Memory B cell (primary cell): ENCODE measurements at regions not wholly inside any gene's neighbourhood (a gene's known extent, or its start where the extent isn't known, plus 50 kb on each side); places are given as distances from the start of the nearest gene placed in this dataset.

ENCODE experiments used
- ATAC-seq: fragments of 150-1000 bp; cut with Tn5 transposase; 2 replicates; pipeline ENCODE4 v1.10.0; 2021; ENCODE audit warnings: low read depth, mild to moderate bottlenecking, moderate library complexity
- DNase-seq, 2 donors: peaks; one replicate each; pipeline ENCODE4 v3.0.0; 2022; ENCODE audit warnings: low spot score in 2 of 2
- H3K27ac Mint-ChIP-seq: one replicate; pipeline ENCODE4 v1.8.0; 2022; ENCODE audit warnings: mild to moderate bottlenecking, moderate library complexity, mixed read lengths
- H3K27me3 Mint-ChIP-seq: one replicate; pipeline ENCODE4 v1.8.0; 2022; ENCODE audit warnings: mixed read lengths
- H3K36me3 Mint-ChIP-seq: one replicate; pipeline ENCODE4 v1.8.0; 2022; ENCODE audit warnings: mild to moderate bottlenecking, mixed read lengths
- H3K4me1 Mint-ChIP-seq: one replicate; pipeline ENCODE4 v1.8.0; 2022; ENCODE audit warnings: mixed read lengths
- H3K4me3 Mint-ChIP-seq: one replicate; pipeline ENCODE4 v1.8.0; 2022; ENCODE audit warnings: mild to moderate bottlenecking, moderate library complexity, mixed read lengths
- H3K9me3 Mint-ChIP-seq: one replicate; pipeline ENCODE4 v1.8.0; 2022; ENCODE audit warnings: mixed read lengths

DNA sequence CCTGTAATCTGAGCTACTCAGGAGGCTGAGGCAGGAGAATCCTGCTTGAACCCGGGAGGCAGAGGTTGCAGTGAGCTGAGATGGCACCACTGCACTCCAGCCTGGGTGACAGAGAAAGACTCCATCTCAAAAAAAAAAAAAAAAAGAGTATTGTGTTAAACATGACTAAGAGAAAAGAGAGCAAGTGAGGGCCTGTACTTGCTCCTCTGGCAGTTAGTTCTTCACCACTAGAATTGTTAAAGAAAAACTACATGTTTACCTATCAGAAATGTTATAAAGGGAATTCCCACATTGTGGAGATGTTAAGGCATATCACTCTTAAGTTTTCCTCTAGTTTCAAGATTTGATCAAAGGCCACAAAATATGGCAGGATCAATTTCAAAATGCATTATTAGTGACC lies 75.4 kb upstream of the LRATD1 start:
- DNase-seq (no peak), ATAC-seq (no peak)
- H3K27ac Mint-ChIP-seq, result no peak overlapping the region
- H3K4me3 Mint-ChIP-seq, result no peak overlapping the region
- H3K36me3 Mint-ChIP-seq, result no peaks in the 10 kb centered on the region
- no peaks in the 10 kb centered on the region for H3K4me1 Mint-ChIP-seq
- H3K27me3 Mint-ChIP-seq, result no peaks in the 10 kb centered on the region
- H3K9me3 Mint-ChIP-seq, result peaks cover 2% of the 10 kb centered on the region

DNA sequence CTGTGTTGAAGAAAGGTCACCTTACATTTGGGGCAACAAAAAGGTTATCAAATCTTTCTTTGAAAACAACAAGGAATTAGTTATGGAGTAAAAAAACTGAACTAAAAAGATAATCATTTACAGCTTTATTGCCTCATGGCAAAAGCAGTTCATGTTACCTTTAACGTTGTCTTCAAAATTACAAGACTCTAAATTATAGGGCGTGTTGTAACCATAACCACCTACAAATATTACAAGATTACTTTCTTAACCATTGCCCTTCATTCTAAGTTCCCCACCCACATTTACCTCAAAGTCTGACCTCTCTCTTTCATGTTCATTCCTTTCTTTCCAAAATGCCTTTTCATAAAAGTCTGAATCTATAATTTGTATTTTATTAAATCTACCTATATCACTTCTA lies 74.6 kb upstream of the LRATD1 start:
- DNase-seq, result no peak
- Mint-ChIP-seq H3K36me3 (no peaks in the 10 kb centered on the region), H3K4me3 (no peak overlapping the region), H3K9me3 (peaks cover 2% of the 10 kb centered on the region), H3K4me1 (no peaks in the 10 kb centered on the region), H3K27me3 (no peaks in the 10 kb centered on the region), H3K27ac (no peak overlapping the region)
- no peak for ATAC-seq

- Mint-ChIP-seq H3K9me3 (no peaks in the 10 kb centered on the region), H3K27ac (no peak overlapping the region), H3K27me3 (no peaks in the 10 kb centered on the region), H3K36me3 (no peaks in the 10 kb centered on the region), H3K4me1 (no peaks in the 10 kb centered on the region), H3K4me3 (no peak overlapping the region)
- DNase-seq (no peak), ATAC-seq (no peak)
Measured at GRCh38 chr2:14558335-14558919, 74.1 kb upstream of the LRATD1 start.

GRCh38 chr2:14560716-14561115 lies 71.8 kb upstream of the LRATD1 start:
- no peaks in the 10 kb centered on the region for H3K9me3 Mint-ChIP-seq
- DNase-seq, result no peak
- no peaks in the 10 kb centered on the region for H3K27me3 Mint-ChIP-seq
- H3K4me3 Mint-ChIP-seq, result no peak overlapping the region
- H3K4me1 Mint-ChIP-seq, result no peaks in the 10 kb centered on the region
- no peaks in the 10 kb centered on the region for H3K36me3 Mint-ChIP-seq
- no peak for ATAC-seq
- H3K27ac Mint-ChIP-seq, result no peak overlapping the region

DNA sequence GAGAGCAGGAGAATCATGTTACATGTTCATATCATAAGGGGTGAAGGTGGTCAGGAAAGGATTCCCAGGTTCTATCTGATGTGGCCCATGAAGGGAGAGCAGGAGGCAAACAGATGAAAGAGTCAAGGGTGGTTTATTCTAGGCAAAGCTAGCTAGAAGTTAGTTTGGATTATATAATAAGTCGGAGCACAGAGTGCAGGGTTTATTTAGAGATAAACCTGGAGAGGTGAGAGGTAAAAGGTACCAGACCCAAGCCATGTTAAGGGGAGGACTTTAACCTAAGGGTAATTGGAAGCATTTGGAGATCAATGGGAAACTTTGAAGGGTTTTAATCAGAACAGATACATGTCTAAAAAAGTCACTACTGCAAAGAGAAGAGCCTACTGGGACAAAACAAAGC lies 69.2 kb upstream of the LRATD1 start:
- Mint-ChIP-seq H3K4me1 (no peaks in the 10 kb centered on the region), H3K4me3 (no peak overlapping the region), H3K27me3 (no peaks in the 10 kb centered on the region), H3K27ac (no peak overlapping the region), H3K9me3 (peaks cover 2% of the 10 kb centered on the region), H3K36me3 (no peaks in the 10 kb centered on the region)
- DNase-seq (no peak), ATAC-seq (no peak)

DNA sequence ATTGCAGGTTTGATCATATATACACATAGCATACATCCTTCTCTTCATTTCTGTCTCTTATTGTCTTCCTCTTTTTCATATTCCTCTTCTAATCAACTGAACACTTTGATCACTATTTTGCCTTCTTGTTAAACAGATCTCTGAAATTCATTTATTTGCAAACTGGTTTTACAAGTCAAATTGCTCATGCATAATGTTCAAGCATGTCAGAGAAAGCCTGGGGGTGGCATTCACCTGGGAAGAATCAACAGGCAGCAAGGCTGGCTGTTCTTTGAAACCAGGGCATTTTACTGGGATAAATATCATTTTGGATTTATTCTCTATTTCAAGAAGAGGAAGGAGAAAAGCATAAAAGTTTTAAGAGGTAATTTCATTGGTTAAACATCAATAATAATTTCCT lies 66.9 kb upstream of the LRATD1 start:
- no peak for ATAC-seq

GRCh38 chr2:14567561-14567960 lies 65.0 kb upstream of the LRATD1 start:
- H3K9me3 Mint-ChIP-seq, result peaks cover 2% of the 10 kb centered on the region
- ATAC-seq (no peak), DNase-seq (no peak)
- H3K4me1 Mint-ChIP-seq, result no peaks in the 10 kb centered on the region
- H3K27me3 Mint-ChIP-seq, result no peaks in the 10 kb centered on the region
- H3K36me3 Mint-ChIP-seq, result no peaks in the 10 kb centered on the region
- H3K27ac Mint-ChIP-seq, result no peak overlapping the region
- no peak overlapping the region for H3K4me3 Mint-ChIP-seq

More for the DNA sequence above, 66.9 kb upstream of the LRATD1 start:
- H3K9me3 Mint-ChIP-seq, result peaks cover 2% of the 10 kb centered on the region
- H3K27me3 Mint-ChIP-seq, result no peaks in the 10 kb centered on the region
- no peaks in the 10 kb centered on the region for H3K4me1 Mint-ChIP-seq
- no peak for DNase-seq
- no peaks in the 10 kb centered on the region for H3K36me3 Mint-ChIP-seq
- H3K27ac Mint-ChIP-seq, result no peak overlapping the region
- H3K4me3 Mint-ChIP-seq, result no peak overlapping the region

DNA sequence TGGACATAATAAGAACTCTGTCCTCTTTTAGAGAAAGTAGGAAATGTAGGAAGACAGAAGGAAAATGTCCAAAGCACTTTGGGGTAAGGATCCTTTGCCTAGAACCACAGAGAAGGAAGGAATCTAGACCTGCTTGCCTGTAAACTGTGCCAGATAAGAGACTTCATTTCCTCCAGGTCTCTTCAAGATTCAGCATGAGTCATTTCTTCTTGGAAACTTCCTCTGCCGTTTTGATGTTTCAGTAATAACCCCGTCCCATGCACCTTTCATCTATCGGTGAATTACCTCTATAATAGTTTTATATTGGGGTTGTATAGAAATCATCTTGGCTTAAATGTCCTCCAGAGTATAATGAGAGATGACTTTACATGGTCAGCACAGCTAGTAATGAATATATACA lies 63.2 kb upstream of the LRATD1 start:
- no peaks in the 10 kb centered on the region for H3K4me1 Mint-ChIP-seq
- ATAC-seq (no peak), DNase-seq (no peak)
- H3K9me3 Mint-ChIP-seq, result peaks cover 2% of the 10 kb centered on the region
- no peaks in the 10 kb centered on the region for H3K27me3 Mint-ChIP-seq
- H3K27ac Mint-ChIP-seq, result no peak overlapping the region
- H3K36me3 Mint-ChIP-seq, result no peaks in the 10 kb centered on the region
- no peak overlapping the region for H3K4me3 Mint-ChIP-seq

DNA sequence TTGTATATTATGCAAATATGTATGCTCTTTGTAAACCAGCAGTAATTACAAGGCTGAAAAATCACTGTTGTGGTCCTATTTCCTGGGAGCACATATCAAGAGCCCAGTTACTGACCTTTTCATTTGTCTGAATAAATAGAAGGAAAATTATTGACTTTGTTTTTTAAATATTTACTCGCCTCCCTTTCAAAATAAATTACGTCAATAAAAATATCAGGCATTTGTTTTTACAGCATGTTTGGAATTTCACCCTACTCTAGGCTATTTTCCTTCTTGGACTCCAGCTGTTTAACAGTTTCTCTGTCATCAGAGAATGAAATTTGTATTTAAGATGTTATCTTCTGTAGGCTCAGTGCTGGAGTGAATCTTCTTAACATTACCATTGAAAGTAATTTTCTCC lies 59.9 kb upstream of the LRATD1 start:
- no peak for ATAC-seq
- peaks cover 2% of the 10 kb centered on the region for H3K9me3 Mint-ChIP-seq
- no peaks in the 10 kb centered on the region for H3K4me1 Mint-ChIP-seq
- H3K27ac Mint-ChIP-seq, result no peak overlapping the region
- no peaks in the 10 kb centered on the region for H3K27me3 Mint-ChIP-seq
- no peak for DNase-seq
- H3K4me3 Mint-ChIP-seq, result no peak overlapping the region
- H3K36me3 Mint-ChIP-seq, result no peaks in the 10 kb centered on the region

GRCh38 chr2:14577843-14578242 lies 54.7 kb upstream of the LRATD1 start:
- H3K27me3 Mint-ChIP-seq, result no peaks in the 10 kb centered on the region
- H3K9me3 Mint-ChIP-seq, result no peaks in the 10 kb centered on the region
- no peak for ATAC-seq
- H3K4me1 Mint-ChIP-seq, result no peaks in the 10 kb centered on the region
- H3K27ac Mint-ChIP-seq, result no peak overlapping the region
- H3K36me3 Mint-ChIP-seq, result no peaks in the 10 kb centered on the region
- H3K4me3 Mint-ChIP-seq, result no peak overlapping the region
- no peak for DNase-seq
